HG02588 (cell line): ENCODE measurements at regions not wholly inside any gene's neighbourhood (a gene's known extent, or its start where the extent isn't known, plus 50 kb on each side); places are given as distances from the start of the nearest gene placed in this dataset.

ENCODE experiments used
- ATAC-seq: cut with Tn5 transposase; IDR thresholded peaks from one replicate; pipeline ENCODE4 v1.9.1; 2021; ENCODE audit warnings: mild to moderate bottlenecking, moderate library complexity; ENCODE audit not compliant: unreplicated experiment

GRCh38 chr2:196344397-196344796 is 173.0 kb upstream of the STK17B start:
- no peak for ATAC-seq

- no peak for ATAC-seq
Observed at GRCh38 chr2:196353717-196354116, 182.3 kb upstream of the STK17B start.

- ATAC-seq = no peak
Observed at GRCh38 chr2:196354186-196354585, 182.8 kb upstream of the STK17B start.

GRCh38 chr2:196356332-196356731 is 185.0 kb upstream of the STK17B start:
- ATAC-seq = no peak

GRCh38 chr2:196360650-196361049 is 189.3 kb upstream of the STK17B start:
- ATAC-seq = no peak

GRCh38 chr2:196361606-196362326 is 190.4 kb upstream of the STK17B start:
- ATAC-seq = no peak

GRCh38 chr2:196362973-196363549 is 191.7 kb upstream of the STK17B start:
- ATAC-seq = no peak

- no peak for ATAC-seq
Observed at GRCh38 chr2:196365145-196365544, 193.8 kb upstream of the STK17B start.

- no peak for ATAC-seq
Observed at GRCh38 chr2:196365923-196366322, 194.5 kb upstream of the STK17B start.

GRCh38 chr2:196367633-196368032 is 196.3 kb upstream of the STK17B start:
- ATAC-seq = no peak

GRCh38 chr2:196368546-196369225 is 197.3 kb upstream of the STK17B start:
- no peak for ATAC-seq

GRCh38 chr2:196369967-196370366 is 198.6 kb upstream of the STK17B start:
- ATAC-seq = no peak

- no peak for ATAC-seq
Observed at GRCh38 chr2:196370381-196370780, 199.0 kb upstream of the STK17B start.

GRCh38 chr2:196372276-196372809 is 201.0 kb upstream of the STK17B start:
- no peak for ATAC-seq

- ATAC-seq = no peak
Observed at GRCh38 chr2:196372811-196373664, 201.7 kb upstream of the STK17B start.

- peak; percentile 56 for ATAC-seq
Observed at GRCh38 chr2:196376984-196377877, 205.9 kb upstream of the STK17B start.

GRCh38 chr2:196379600-196379999 is 208.2 kb upstream of the STK17B start:
- ATAC-seq = no peak

GRCh38 chr2:196380098-196380497 is 208.7 kb upstream of the STK17B start:
- ATAC-seq = no peak

GRCh38 chr2:196380575-196380974 is 209.2 kb upstream of the STK17B start:
- no peak for ATAC-seq

- no peak for ATAC-seq
Observed at GRCh38 chr2:196381464-196381863, 210.1 kb upstream of the STK17B start.
